H9 (cell line): ENCODE measurements at regions not wholly inside any gene's neighbourhood (a gene's known extent, or its start where the extent isn't known, plus 50 kb on each side); places are given as distances from the start of the nearest gene placed in this dataset.

Source experiments
- DNase-seq: peaks from one replicate; pipeline ENCODE4 v3.0.0-alpha.2; 2017
- H2AFZ ChIP-seq: one replicate; pipeline ENCODE4 v1.6.1; 2013; ENCODE audit warnings: mild to moderate bottlenecking, low read length, control low read depth, moderate library complexity
- H2AK5ac ChIP-seq: 2 replicates; pipeline ENCODE4 v1.6.1; 2013; ENCODE audit warnings: low read length, control low read depth, mixed read lengths; ENCODE audit not compliant: insufficient read length
- H2BK120ac ChIP-seq: one replicate; pipeline ENCODE4 v1.6.1; 2013; ENCODE audit warnings: low read depth, mild to moderate bottlenecking, low read length, control low read depth, inconsistent platforms; ENCODE audit not compliant: poor library complexity, severe bottlenecking
- H2BK12ac ChIP-seq: 2 replicates; pipeline ENCODE4 v1.6.1; 2013; ENCODE audit warnings: low read length, control low read depth, mixed read lengths, low read depth; ENCODE audit not compliant: insufficient read length
- H2BK15ac ChIP-seq: 2 replicates; pipeline ENCODE4 v1.6.1; 2013; ENCODE audit warnings: low read depth, low read length, control low read depth
- H2BK20ac ChIP-seq: one replicate; pipeline ENCODE4 v1.6.1; 2013; ENCODE audit warnings: low read depth, mild to moderate bottlenecking, low read length, control low read depth, inconsistent platforms; ENCODE audit not compliant: poor library complexity, severe bottlenecking
- H2BK5ac ChIP-seq: 2 replicates; pipeline ENCODE4 v1.6.1; 2013; ENCODE audit warnings: low read length, control low read depth, mixed read lengths; ENCODE audit not compliant: insufficient read length
- H3K14ac ChIP-seq: 2 replicates; pipeline ENCODE4 v1.6.1; 2013; ENCODE audit warnings: low read length, control low read depth; ENCODE audit not compliant: insufficient read depth
- H3K18ac ChIP-seq: 2 replicates; pipeline ENCODE4 v1.6.1; 2013; ENCODE audit warnings: low read depth, mild to moderate bottlenecking, mixed read lengths, low read length, control low read depth; ENCODE audit not compliant: insufficient read length
- H3K23ac ChIP-seq: 2 replicates; pipeline ENCODE4 v1.6.1; 2013; ENCODE audit warnings: low read length, control low read depth, mixed read lengths, low read depth; ENCODE audit not compliant: insufficient read length
- H3K23me2 ChIP-seq: 2 replicates; pipeline ENCODE4 v1.6.1; 2013; ENCODE audit warnings: low read depth, mild to moderate bottlenecking, mixed read lengths, low read length, control low read depth; ENCODE audit not compliant: insufficient read length, poor library complexity, severe bottlenecking
- H3K27ac ChIP-seq: 2 replicates; pipeline ENCODE4 v1.5.1; 2013; ENCODE audit warnings: low read length, control low read depth, mixed read lengths, low read depth; ENCODE audit not compliant: insufficient read length
- H3K27me3 ChIP-seq: 2 replicates; pipeline ENCODE4 v1.6.1; 2013; ENCODE audit warnings: low read length, control low read depth, inconsistent platforms; ENCODE audit not compliant: insufficient read depth
- H3K4ac ChIP-seq: 2 replicates; pipeline ENCODE4 v1.6.1; 2013; ENCODE audit warnings: low read depth, mild to moderate bottlenecking, control low read depth, inconsistent platforms, low read length, moderate library complexity
- H3K4me1 ChIP-seq: 2 replicates; pipeline ENCODE4 v1.6.1; 2013; ENCODE audit warnings: low read length, control low read depth, inconsistent platforms; ENCODE audit not compliant: insufficient read depth
- H3K4me2 ChIP-seq: 2 replicates; pipeline ENCODE4 v1.6.1; 2013; ENCODE audit warnings: low read length, control low read depth, mixed read lengths; ENCODE audit not compliant: insufficient read length, insufficient read depth
- H3K56ac ChIP-seq: 2 replicates; pipeline ENCODE4 v1.6.1; 2013; ENCODE audit warnings: low read depth, mild to moderate bottlenecking, mixed read lengths, low read length, control low read depth; ENCODE audit not compliant: insufficient read length
- H3K79me1 ChIP-seq: 2 replicates; pipeline ENCODE4 v1.6.1; 2013; ENCODE audit warnings: low read depth, mild to moderate bottlenecking, moderate library complexity, low read length, control low read depth, inconsistent platforms; ENCODE audit not compliant: insufficient read depth, poor library complexity, severe bottlenecking
- H3K79me2 ChIP-seq: 2 replicates; pipeline ENCODE4 v1.6.1; 2013; ENCODE audit warnings: low read length, control low read depth, inconsistent platforms; ENCODE audit not compliant: insufficient read depth
- H3K9ac ChIP-seq: 2 replicates; pipeline ENCODE4 v1.6.1; 2013; ENCODE audit warnings: low read length, control low read depth, mixed read lengths; ENCODE audit not compliant: insufficient read length; ENCODE audit errors: extremely low read depth
- H3K9me3 ChIP-seq: one replicate; pipeline ENCODE4 v1.6.1; 2013; ENCODE audit warnings: low read depth, low read length, inconsistent platforms; ENCODE audit not compliant: control insufficient read depth
- H3T11ph ChIP-seq: one replicate; pipeline ENCODE4 v1.6.1; 2013; ENCODE audit warnings: mild to moderate bottlenecking, low read length, control low read depth, inconsistent platforms
- H4K20me1 ChIP-seq: one replicate; pipeline ENCODE4 v1.6.1; 2013; ENCODE audit not compliant: control insufficient read depth, insufficient read length, insufficient read depth
- H4K5ac ChIP-seq: 2 replicates; pipeline ENCODE4 v1.6.1; 2013; ENCODE audit warnings: low read depth, mild to moderate bottlenecking, mixed read lengths, low read length, control low read depth; ENCODE audit not compliant: insufficient read length
- H4K8ac ChIP-seq: replicated peaks from 2 replicates; pipeline ENCODE4 v1.6.1; 2013; ENCODE audit warnings: low read length, control low read depth, mixed read lengths, low read depth; ENCODE audit not compliant: insufficient read length
- H4K91ac ChIP-seq: 2 replicates; pipeline ENCODE4 v1.6.1; 2013; ENCODE audit warnings: low read depth, mild to moderate bottlenecking, moderate library complexity, mixed read lengths, low read length, control low read depth; ENCODE audit not compliant: insufficient read length
- H3K27ac Mint-ChIP-seq, 3 experiments: 2 replicates in 2 of 3; 3 replicates in 1 of 3; pipeline ENCODE4 v1.8.0; 2020 to 2021; ENCODE audit warnings: mixed read lengths in 3 of 3, mild to moderate bottlenecking in 1 of 3, moderate library complexity in 1 of 3
- H3K27me3 Mint-ChIP-seq: 2 replicates; pipeline ENCODE4 v1.8.0; 2021; ENCODE audit warnings: low read depth, mild to moderate bottlenecking, moderate library complexity, mixed read lengths
- H3K36me3 Mint-ChIP-seq, 3 experiments: 2 replicates in 2 of 3; 3 replicates in 1 of 3; pipeline ENCODE4 v1.8.0; 2020 to 2021; ENCODE audit warnings: low read depth in 3 of 3, mixed read lengths in 3 of 3; ENCODE audit not compliant: insufficient read depth in 1 of 3
- H3K4me1 Mint-ChIP-seq, 2 experiments: 2 replicates each; pipeline ENCODE4 v1.8.0; 2020; ENCODE audit warnings: mixed read lengths in 2 of 2
- H3K4me3 Mint-ChIP-seq, 2 experiments: 2 replicates in 1 of 2; 3 replicates in 1 of 2; pipeline ENCODE4 v1.8.0; 2020 to 2021; ENCODE audit warnings: mild to moderate bottlenecking in 2 of 2, mixed read lengths in 2 of 2, moderate library complexity in 1 of 2
- H3K9me3 Mint-ChIP-seq, 2 experiments: 2 replicates in 1 of 2; 3 replicates in 1 of 2; pipeline ENCODE4 v1.8.0; 2020; ENCODE audit warnings: mild to moderate bottlenecking in 2 of 2, mixed read lengths in 2 of 2, moderate library complexity in 1 of 2
- CTCF ChIP-seq: fragments of 200-600 bp; sonication (generic); conservative IDR thresholded peaks from 3 replicates; pipeline ENCODE4 v1.8.0; 2021; ENCODE audit warnings: antibody characterized with exemption, mild to moderate bottlenecking
- WGBS: extraction: QIAGEN DNeasy Blood & Tissue Kit; methylation state at CpG from one replicate; pipeline ENCODE4 v1.1.7; 2013; ENCODE audit warnings: missing lambda C conversion rate, low lambda C conversion rate, mixed read lengths; ENCODE audit not compliant: insufficient read length; ENCODE audit errors: extremely low coverage; 5-methylcytosine and 5-hydroxymethylcytosine counted together

- H3K27me3 Mint-ChIP-seq: no peaks in the 10 kb centered on the region
These were observed 671.3 kb upstream of the CHAC2 start for GRCh38 chr2:53096351-53096750.

More at GRCh38 chr2:53096351-53096750, 671.3 kb upstream of the CHAC2 start:
- Histone ChIP-seq H2AK5ac (no peak overlapping the region), H3K14ac (no peak overlapping the region), H2BK12ac (no peak overlapping the region), H3K27ac (no peak overlapping the region), H2BK20ac (no peak overlapping the region), H2AFZ (no peak overlapping the region), H4K91ac (no peak overlapping the region), H3T11ph (no peak overlapping the region), H3K27me3 (no peaks in the 10 kb centered on the region), H3K9me3 (no peaks in the 10 kb centered on the region), H4K20me1 (no peaks in the 10 kb centered on the region), H2BK5ac (no peak overlapping the region), H3K4me1 (no peaks in the 10 kb centered on the region), H2BK120ac (no peak overlapping the region), H3K79me1 (no peaks in the 10 kb centered on the region), H3K9ac (no peak overlapping the region), H4K5ac (no peak overlapping the region), H3K56ac (no peak overlapping the region), H3K4ac (no peak overlapping the region), H4K8ac (no peak overlapping the region), H3K23ac (no peak overlapping the region), H3K23me2 (no peaks in the 10 kb centered on the region), H3K4me2 (no peak overlapping the region), H2BK15ac (no peak overlapping the region), H3K79me2 (no peaks in the 10 kb centered on the region), H3K18ac (no peak overlapping the region)
- no peaks in the 10 kb centered on the region for H3K9me3 Mint-ChIP-seq
- H3K27ac Mint-ChIP-seq: peak overlapping the region in 1 of 3 experiments; percentile 69; a peak in 1 of 7 replicates
- TF ChIP-seq CTCF: no peak
- WGBS: no CpG with 5 or more reads among the region's 4 CpGs
- no peak overlapping the region for H3K4me3 Mint-ChIP-seq
- peaks cover 16% of the 10 kb centered on the region in 2 experiments for H3K4me1 Mint-ChIP-seq
- H3K36me3 Mint-ChIP-seq: no peaks in the 10 kb centered on the region
- no peak for DNase-seq
